DND-41 (cell line): ENCODE measurements at regions not wholly inside any gene's neighbourhood (a gene's known extent, or its start where the extent isn't known, plus 50 kb on each side); places are given as distances from the start of the nearest gene placed in this dataset.
A peak's percentile ranks its signal among the peaks of the same experiment; 100 is the strongest.
"Not testable (repeated sequence)": the region's sequence is repeated elsewhere in the genome, so short reads cannot be mapped to it uniquely, and the experiment has no call there.

Source experiments
- ATAC-seq: fragments of 200-7000 bp; cut with Tn5 transposase; 3 replicates; pipeline ENCODE4 v1.9.1; 2021; ENCODE audit warnings: low read depth; ENCODE audit not compliant: insufficient read depth
- DNase-seq: peaks from one replicate; pipeline ENCODE4 v3.0.0-alpha.2; 2020
- H2AFZ ChIP-seq: 2 replicates; pipeline ENCODE4 v1.6.0; 2012; ENCODE audit warnings: low read depth, low read length
- H3K27ac ChIP-seq: 2 replicates; pipeline ENCODE4 v1.5.1; 2012; ENCODE audit warnings: low read length, inconsistent platforms
- H3K27me3 ChIP-seq: fragments of 200-600 bp; sonication (generic); 2 replicates; pipeline ENCODE4 v1.6.0; 2012; ENCODE audit warnings: low read length, mild to moderate bottlenecking, inconsistent platforms; ENCODE audit not compliant: insufficient read depth, poor library complexity
- H3K36me3 ChIP-seq: 2 replicates; pipeline ENCODE4 v1.5.1; 2012; ENCODE audit warnings: low read length, inconsistent platforms; ENCODE audit not compliant: insufficient read depth
- H3K4me1 ChIP-seq: 2 replicates; pipeline ENCODE4 v1.5.1; 2012; ENCODE audit warnings: mild to moderate bottlenecking, low read length; ENCODE audit not compliant: insufficient read depth
- H3K4me2 ChIP-seq: 2 replicates; pipeline ENCODE4 v1.6.0; 2012; ENCODE audit warnings: mild to moderate bottlenecking, moderate library complexity, low read length, inconsistent platforms; ENCODE audit not compliant: insufficient read depth
- H3K4me3 ChIP-seq, 2 experiments: fragments of 200-600 bp in 1 of 2; shearing (Covaris generic) in 1 of 2; 2 replicates each; pipeline ENCODE4 v1.5.1; 2012 to 2016; ENCODE audit warnings: inconsistent platforms in 2 of 2, low read length in 2 of 2, mild to moderate bottlenecking in 2 of 2, low read depth in 1 of 2, moderate library complexity in 1 of 2
- H3K79me2 ChIP-seq: 2 replicates; pipeline ENCODE4 v1.6.0; 2012; ENCODE audit warnings: low read length, inconsistent platforms; ENCODE audit not compliant: insufficient read depth
- H3K9ac ChIP-seq: 2 replicates; pipeline ENCODE4 v1.6.0; 2012; ENCODE audit warnings: low read depth, mild to moderate bottlenecking, inconsistent platforms, low read length, moderate library complexity
- H3K9me3 ChIP-seq: 2 replicates; pipeline ENCODE4 v1.5.1; 2012; ENCODE audit warnings: low read length, moderate library complexity, mild to moderate bottlenecking, inconsistent platforms; ENCODE audit not compliant: insufficient read depth, severe bottlenecking
- H4K20me1 ChIP-seq: 2 replicates; pipeline ENCODE4 v1.6.0; 2012; ENCODE audit warnings: low read length; ENCODE audit not compliant: insufficient read depth
- CTCF ChIP-seq: IDR thresholded peaks from 2 replicates; pipeline ENCODE4 v1.5.1; 2012; ENCODE audit warnings: borderline replicate concordance, low read length, moderate library complexity, mild to moderate bottlenecking; ENCODE audit not compliant: poor library complexity, severe bottlenecking; ENCODE audit errors: extremely low read depth
- EZH2 ChIP-seq: IDR thresholded peaks from 3 replicates; pipeline ENCODE4 v1.6.1; 2012; ENCODE audit warnings: borderline replicate concordance, low read depth, mild to moderate bottlenecking, moderate library complexity, low read length, inconsistent platforms; ENCODE audit not compliant: severe bottlenecking

DNA sequence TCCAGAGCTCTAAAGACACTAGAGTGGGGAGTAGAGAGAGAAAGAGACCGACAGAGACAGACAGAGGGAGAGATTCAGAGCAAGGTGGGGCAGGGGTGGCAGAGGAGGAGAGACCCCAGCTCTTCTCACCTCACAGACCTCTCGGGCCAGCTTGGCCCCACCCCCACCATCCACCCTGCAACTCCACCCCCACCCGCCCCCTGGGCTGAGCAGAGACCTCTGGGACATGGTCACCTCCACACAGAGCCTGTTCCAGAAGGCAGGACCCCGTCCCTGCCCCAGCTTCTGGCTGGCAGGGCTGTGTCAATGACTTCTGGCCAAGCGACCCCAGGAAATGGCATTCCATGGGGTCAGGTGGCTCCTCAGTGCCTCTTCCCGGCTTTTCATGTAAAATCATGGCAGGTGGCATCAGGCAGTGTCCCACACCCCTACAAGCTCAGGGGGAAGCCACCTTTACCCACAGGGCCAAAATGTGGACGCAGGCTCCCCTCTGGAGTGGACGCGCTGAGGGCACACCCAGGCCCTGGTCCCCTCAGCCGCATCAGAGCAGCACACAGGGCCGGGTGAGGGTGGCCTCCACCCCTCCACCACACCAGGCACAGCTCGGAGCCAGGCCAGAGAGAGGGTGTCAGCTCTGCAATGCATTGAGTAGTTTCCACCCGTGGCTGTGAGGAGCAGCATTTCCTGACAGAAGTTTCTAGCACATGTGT, 131.2 kb upstream of the LPCAT1 start:
- peaks cover 14% of the 10 kb centered on the region for H3K27me3 ChIP-seq

GRCh38 chr5:1653698-1654651, 130.2 kb upstream of the LPCAT1 start:
- H3K4me1 ChIP-seq: peaks cover 26% of the 10 kb centered on the region
- ATAC-seq: peak; percentile 91
- H2AFZ ChIP-seq, H3K27ac ChIP-seq, H3K36me3 ChIP-seq, H3K79me2 ChIP-seq, H4K20me1 ChIP-seq, H3K27me3 ChIP-seq, H3K9me3 ChIP-seq: not testable (repeated sequence)
- peak overlapping the region; percentile 24; the same call in 1 of the 2 replicates for H3K9ac ChIP-seq
- H3K4me3 ChIP-seq: peak overlapping the region in 1 of 2 experiments; percentile 41; a peak in 2 of 4 replicates
- peak; percentile 57 for DNase-seq
- peak; percentile 48 for TF ChIP-seq CTCF
- H3K4me2 ChIP-seq: peak overlapping the region; percentile 55

More for the DNA sequence above, 131.2 kb upstream of the LPCAT1 start:
- Histone ChIP-seq H3K4me3 (no peak overlapping the region), H4K20me1 (0 out of 2 replicates have a peak, but pooled peaks cover 3% of the 10 kb centered on the region), H3K9ac (no peak overlapping the region), H3K27ac (no peak overlapping the region), H3K4me2 (no peak overlapping the region), H3K79me2 (no peaks in the 10 kb centered on the region), H3K36me3 (no peaks in the 10 kb centered on the region), H2AFZ (no peak overlapping the region), H3K9me3 (no peaks in the 10 kb centered on the region), H3K4me1 (peaks cover 26% of the 10 kb centered on the region)
- no peak for ATAC-seq
- no peak for DNase-seq
- TF ChIP-seq EZH2: no peak
- no peak for TF ChIP-seq CTCF

- ATAC-seq (peak; percentile 58), DNase-seq (peak; percentile 72)
- H4K20me1 ChIP-seq: 0 out of 2 replicates have a peak, but pooled peaks cover 3% of the 10 kb centered on the region
- peak overlapping the region; percentile 24 for H3K9ac ChIP-seq
- H3K79me2 ChIP-seq: no peaks in the 10 kb centered on the region
- H3K27ac ChIP-seq: peak overlapping the region; percentile 47
- no peaks in the 10 kb centered on the region for H3K9me3 ChIP-seq
- H3K4me1 ChIP-seq: peaks cover 26% of the 10 kb centered on the region
- H3K4me3 ChIP-seq: peak overlapping the region in 1 of 2 experiments; percentile 41; a peak in 2 of 4 replicates
- peaks cover 6% of the 10 kb centered on the region for H3K27me3 ChIP-seq
- peak overlapping the region; percentile 55 for H3K4me2 ChIP-seq
- H3K36me3 ChIP-seq: no peaks in the 10 kb centered on the region
- H2AFZ ChIP-seq: peak overlapping the region; percentile 6; the same call in 1 of the 2 replicates
- TF ChIP-seq EZH2 (no peak), CTCF (peak; percentile 20)
Measured at GRCh38 chr5:1652873-1653697, 129.3 kb upstream of the LPCAT1 start.
